Skeletal muscle tissue (tissue), 3 donors: ENCODE measurements at regions not wholly inside any gene's neighbourhood (a gene's known extent, or its start where the extent isn't known, plus 50 kb on each side); places are given as distances from the start of the nearest gene placed in this dataset.

ENCODE experiments used
- H3K27ac ChIP-seq: one replicate; pipeline ENCODE4 v1.7.0; 2013; ENCODE audit warnings: mild to moderate bottlenecking, low read depth, low read length, inconsistent platforms
- H3K27me3 ChIP-seq, 3 donors: one replicate each; pipeline ENCODE4 v1.7.0; 2013; ENCODE audit warnings: low read length in 3 of 3; ENCODE audit not compliant: control insufficient read depth in 3 of 3, insufficient read depth in 3 of 3
- H3K36me3 ChIP-seq, 3 donors: one replicate each; pipeline ENCODE4 v1.7.0; 2013; ENCODE audit warnings: low read length in 3 of 3; ENCODE audit not compliant: control insufficient read depth in 3 of 3, insufficient read depth in 3 of 3
- H3K4me1 ChIP-seq, 3 donors: one replicate each; pipeline ENCODE4 v1.7.0; 2013; ENCODE audit warnings: low read length in 3 of 3, mild to moderate bottlenecking in 3 of 3; ENCODE audit not compliant: control insufficient read depth in 3 of 3, insufficient read depth in 3 of 3
- H3K4me3 ChIP-seq, 3 donors: one replicate each; pipeline ENCODE4 v1.7.0; 2013; ENCODE audit warnings: low read length in 3 of 3
- H3K9ac ChIP-seq, 3 donors: one replicate each; pipeline ENCODE4 v1.7.0; 2013; ENCODE audit warnings: low read length in 3 of 3, mild to moderate bottlenecking in 3 of 3, moderate library complexity in 2 of 3, low read depth in 1 of 3
- H3K9me3 ChIP-seq, 3 donors: one replicate each; pipeline ENCODE4 v1.7.0; 2013; ENCODE audit warnings: low read length in 3 of 3; ENCODE audit not compliant: control insufficient read depth in 3 of 3
- donor health status: Osteomylitis.

- H3K27ac ChIP-seq = no peak overlapping the region
- H3K4me1 ChIP-seq = no peaks in the 10 kb centered on the region
- H3K4me3 ChIP-seq = no peak overlapping the region
- H3K27me3 ChIP-seq = no peaks in the 10 kb centered on the region
- no peaks in the 10 kb centered on the region for H3K36me3 ChIP-seq
- H3K9ac ChIP-seq = no peak overlapping the region
- H3K9me3 ChIP-seq = no peaks in the 10 kb centered on the region
Observed at GRCh38 chr12:91513313-91513712, 330.7 kb upstream of the DCN start.

GRCh38 chr12:91511795-91512420, 329.3 kb upstream of the DCN start:
- Histone ChIP-seq H3K36me3 (no peaks in the 10 kb centered on the region), H3K27ac (no peak overlapping the region), H3K9ac (no peak overlapping the region), H3K4me3 (no peak overlapping the region), H3K4me1 (no peaks in the 10 kb centered on the region), H3K9me3 (no peaks in the 10 kb centered on the region), H3K27me3 (no peaks in the 10 kb centered on the region)

GRCh38 chr12:91507754-91508153, 325.1 kb upstream of the DCN start:
- Histone ChIP-seq H3K27ac (no peak overlapping the region), H3K9me3 (no peaks in the 10 kb centered on the region), H3K9ac (no peak overlapping the region), H3K27me3 (no peaks in the 10 kb centered on the region), H3K4me1 (no peaks in the 10 kb centered on the region), H3K36me3 (no peaks in the 10 kb centered on the region), H3K4me3 (no peak overlapping the region)

DNA sequence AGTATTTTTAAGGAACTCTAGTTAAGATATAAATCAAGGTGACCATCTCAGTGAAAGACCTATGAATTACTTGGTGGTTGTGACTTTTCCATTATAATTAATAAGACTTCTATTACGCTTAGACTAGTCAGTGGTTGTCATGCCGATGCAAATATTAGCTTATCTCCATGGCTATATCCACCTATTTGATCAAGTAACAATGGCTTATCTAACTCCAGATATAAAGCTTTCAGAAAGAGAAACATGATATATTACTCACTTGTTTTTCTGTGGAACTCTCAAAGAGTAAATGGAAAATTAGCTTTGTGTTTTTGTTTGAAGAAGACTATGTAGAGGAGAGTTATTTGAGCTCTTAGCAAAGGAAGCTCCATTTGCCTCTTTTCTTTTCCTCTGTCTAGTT, 323.8 kb upstream of the DCN start:
- no peaks in the 10 kb centered on the region for H3K4me1 ChIP-seq
- no peak overlapping the region for H3K27ac ChIP-seq
- no peaks in the 10 kb centered on the region for H3K9me3 ChIP-seq
- no peaks in the 10 kb centered on the region for H3K36me3 ChIP-seq
- H3K27me3 ChIP-seq = no peaks in the 10 kb centered on the region
- no peak overlapping the region for H3K4me3 ChIP-seq
- H3K9ac ChIP-seq = no peak overlapping the region

DNA sequence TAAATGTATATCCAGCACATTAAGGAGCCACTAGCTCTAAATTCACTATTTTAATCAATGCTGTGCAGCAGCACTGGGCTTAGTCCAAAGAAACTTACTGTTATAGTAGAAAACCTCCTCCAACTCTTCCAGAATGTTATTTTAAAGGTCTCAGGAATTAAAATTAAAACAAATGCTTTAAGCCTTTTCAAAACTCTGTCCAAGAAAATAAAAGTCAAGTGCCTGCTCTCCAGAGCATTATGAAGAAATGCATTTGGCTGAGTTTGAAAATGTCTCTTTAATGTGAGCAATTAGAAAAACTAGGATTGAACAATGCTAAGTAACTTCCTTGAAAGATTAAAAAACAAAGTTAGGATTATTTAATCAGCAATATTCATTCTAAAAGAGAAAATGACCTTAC, 322.4 kb upstream of the DCN start:
- Histone ChIP-seq H3K36me3 (no peaks in the 10 kb centered on the region), H3K9ac (no peak overlapping the region), H3K4me3 (no peak overlapping the region), H3K27ac (no peak overlapping the region), H3K9me3 (no peaks in the 10 kb centered on the region), H3K27me3 (no peaks in the 10 kb centered on the region), H3K4me1 (no peaks in the 10 kb centered on the region)

GRCh38 chr12:91502208-91502607, 319.6 kb upstream of the DCN start:
- H3K4me1 ChIP-seq = no peaks in the 10 kb centered on the region
- H3K36me3 ChIP-seq = no peaks in the 10 kb centered on the region
- H3K27me3 ChIP-seq = no peaks in the 10 kb centered on the region
- no peak overlapping the region for H3K9ac ChIP-seq
- H3K27ac ChIP-seq = no peak overlapping the region
- no peak overlapping the region for H3K4me3 ChIP-seq
- H3K9me3 ChIP-seq = no peaks in the 10 kb centered on the region

DNA sequence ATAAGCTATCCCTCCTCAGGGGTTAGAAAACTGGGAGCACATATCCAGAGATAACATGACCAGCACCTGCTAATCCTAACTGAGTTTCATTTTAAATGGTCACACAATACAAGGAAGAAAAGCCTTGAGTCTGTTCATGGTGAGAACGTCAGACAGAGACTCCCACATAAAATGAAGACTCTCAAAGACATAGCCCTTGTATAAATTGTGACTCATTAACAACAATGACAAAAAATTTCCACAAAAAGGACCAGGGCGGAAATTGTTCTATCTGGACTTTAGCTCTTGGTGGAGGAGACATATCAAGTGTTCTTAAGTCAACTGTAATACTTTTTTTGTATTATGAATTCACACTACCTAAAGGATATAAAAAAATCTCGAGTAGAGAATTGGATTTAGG, 313.7 kb upstream of the DCN start:
- Histone ChIP-seq H3K4me3 (no peak overlapping the region), H3K27ac (no peak overlapping the region), H3K9ac (no peak overlapping the region), H3K36me3 (no peaks in the 10 kb centered on the region), H3K9me3 (no peaks in the 10 kb centered on the region), H3K4me1 (no peaks in the 10 kb centered on the region), H3K27me3 (no peaks in the 10 kb centered on the region)

DNA sequence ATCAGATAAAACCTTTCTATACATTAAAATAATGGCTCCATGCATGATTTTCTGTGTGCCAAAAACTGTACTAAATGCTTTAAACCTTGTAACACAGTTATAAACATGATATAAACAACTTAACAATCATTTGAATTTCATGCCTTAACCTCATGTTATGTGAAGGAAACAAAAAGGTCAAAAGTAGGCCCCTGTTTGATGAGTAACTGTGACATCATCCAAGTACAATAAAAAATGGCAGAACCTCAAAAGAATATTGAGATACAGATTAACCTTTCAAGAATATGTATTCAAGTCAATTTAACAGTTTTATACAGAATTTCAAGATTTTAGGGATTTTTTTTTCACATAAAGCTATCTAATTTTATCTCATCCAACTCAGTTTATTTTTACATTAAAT, 310.7 kb upstream of the DCN start:
- Histone ChIP-seq H3K9ac (no peak overlapping the region), H3K4me1 (no peaks in the 10 kb centered on the region), H3K4me3 (no peak overlapping the region), H3K27me3 (no peaks in the 10 kb centered on the region), H3K9me3 (no peaks in the 10 kb centered on the region), H3K27ac (no peak overlapping the region), H3K36me3 (no peaks in the 10 kb centered on the region)

DNA sequence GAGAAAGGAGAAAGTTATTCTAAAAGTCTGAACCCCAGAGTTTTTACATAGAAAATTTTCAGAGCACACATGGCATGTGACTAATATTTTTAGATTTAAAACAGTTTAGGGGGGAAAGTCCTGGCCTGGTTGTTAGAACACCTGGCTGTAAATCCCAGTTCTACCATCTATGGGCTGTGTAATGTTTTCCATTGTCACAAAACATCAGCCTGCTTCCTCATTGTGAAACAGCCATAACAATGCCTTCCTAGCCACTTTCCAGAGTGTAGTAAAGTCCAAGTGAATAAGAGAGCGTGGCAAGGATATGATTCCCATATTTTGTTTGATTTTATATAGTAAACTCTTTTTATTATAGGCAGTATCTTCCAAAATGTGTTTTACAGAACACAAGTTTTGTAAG, 310.0 kb upstream of the DCN start:
- H3K27me3 ChIP-seq = no peaks in the 10 kb centered on the region
- H3K4me1 ChIP-seq = no peaks in the 10 kb centered on the region
- no peaks in the 10 kb centered on the region for H3K36me3 ChIP-seq
- H3K9ac ChIP-seq = no peak overlapping the region
- H3K27ac ChIP-seq = no peak overlapping the region
- H3K4me3 ChIP-seq = no peak overlapping the region
- no peaks in the 10 kb centered on the region for H3K9me3 ChIP-seq

GRCh38 chr12:91490667-91491311, 308.2 kb upstream of the DCN start:
- H3K9me3 ChIP-seq = no peaks in the 10 kb centered on the region
- no peaks in the 10 kb centered on the region for H3K27me3 ChIP-seq
- no peaks in the 10 kb centered on the region for H3K36me3 ChIP-seq
- H3K4me3 ChIP-seq = no peak overlapping the region
- H3K9ac ChIP-seq = no peak overlapping the region
- no peak overlapping the region for H3K27ac ChIP-seq
- H3K4me1 ChIP-seq = no peaks in the 10 kb centered on the region
